ENCODE measurements at regions not wholly inside any gene's neighbourhood (a gene's known extent, or its start where the extent isn't known, plus 50 kb on each side); places are given as distances from the start of the nearest gene placed in this dataset.

DNA sequence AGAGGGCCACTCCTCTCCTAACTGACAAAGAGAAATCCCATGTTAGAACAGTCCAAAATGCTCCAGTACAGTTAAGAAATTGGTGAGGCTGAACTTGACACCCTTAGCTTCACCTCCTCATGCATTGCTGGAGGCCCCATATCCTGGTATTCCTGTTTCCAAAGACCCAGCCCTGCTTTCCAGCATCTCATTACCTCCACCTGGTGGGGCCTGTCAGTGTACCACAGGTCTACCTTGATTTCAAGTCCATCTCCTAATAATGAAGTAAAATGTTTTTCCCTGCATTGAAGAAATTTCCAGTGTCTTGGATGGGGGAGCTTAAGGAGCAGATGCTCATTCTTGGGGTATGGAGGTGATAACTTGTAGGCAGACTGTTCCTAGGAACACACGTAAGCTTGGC, 70.6 kb upstream of the S1PR3 start:
- Histone ChIP-seq H3K4me2 (ENCODE audit: low read length) (no peak overlapping the region), H4K20me1 (ENCODE audit: insufficient read depth, low read length) (no peaks in the 10 kb centered on the region), H3K9ac (ENCODE audit: low read length) (no peak overlapping the region), H3K36me3 (replicated peaks; ENCODE audit: low read depth, low read length) (no peaks in the 10 kb centered on the region), H3K9me3 (ENCODE audit: insufficient read depth, low read length) (peaks cover 28% of the 10 kb centered on the region; the same call in 1 of the 2 replicates), H3K4me1 (ENCODE audit: low read length) (peaks cover 24% of the 10 kb centered on the region), H3K79me2 (ENCODE audit: low read length) (no peaks in the 10 kb centered on the region), H2AFZ (ENCODE audit: low read depth, low read length) (no peak overlapping the region), H3K27me3 (ENCODE audit: low read depth, low read length) (no peaks in the 10 kb centered on the region), H3K27ac (ENCODE audit: low read length) (no peak overlapping the region), H3K4me3 (ENCODE audit: low read length) (no peak overlapping the region)
- TF ChIP-seq, protein P1, sequence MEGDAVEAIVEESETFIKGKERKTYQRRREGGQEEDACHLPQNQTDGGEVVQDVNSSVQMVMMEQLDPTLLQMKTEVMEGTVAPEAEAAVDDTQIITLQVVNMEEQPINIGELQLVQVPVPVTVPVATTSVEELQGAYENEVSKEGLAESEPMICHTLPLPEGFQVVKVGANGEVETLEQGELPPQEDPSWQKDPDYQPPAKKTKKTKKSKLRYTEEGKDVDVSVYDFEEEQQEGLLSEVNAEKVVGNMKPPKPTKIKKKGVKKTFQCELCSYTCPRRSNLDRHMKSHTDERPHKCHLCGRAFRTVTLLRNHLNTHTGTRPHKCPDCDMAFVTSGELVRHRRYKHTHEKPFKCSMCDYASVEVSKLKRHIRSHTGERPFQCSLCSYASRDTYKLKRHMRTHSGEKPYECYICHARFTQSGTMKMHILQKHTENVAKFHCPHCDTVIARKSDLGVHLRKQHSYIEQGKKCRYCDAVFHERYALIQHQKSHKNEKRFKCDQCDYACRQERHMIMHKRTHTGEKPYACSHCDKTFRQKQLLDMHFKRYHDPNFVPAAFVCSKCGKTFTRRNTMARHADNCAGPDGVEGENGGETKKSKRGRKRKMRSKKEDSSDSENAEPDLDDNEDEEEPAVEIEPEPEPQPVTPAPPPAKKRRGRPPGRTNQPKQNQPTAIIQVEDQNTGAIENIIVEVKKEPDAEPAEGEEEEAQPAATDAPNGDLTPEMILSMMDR (IDR thresholded peaks at IDR 0.05; ENCODE audit: low read depth, low read length): no peak
- no peak for TF ChIP-seq EZH2phosphoT487 (IDR thresholded peaks at IDR 0.05; ENCODE audit: low read depth)

DNA sequence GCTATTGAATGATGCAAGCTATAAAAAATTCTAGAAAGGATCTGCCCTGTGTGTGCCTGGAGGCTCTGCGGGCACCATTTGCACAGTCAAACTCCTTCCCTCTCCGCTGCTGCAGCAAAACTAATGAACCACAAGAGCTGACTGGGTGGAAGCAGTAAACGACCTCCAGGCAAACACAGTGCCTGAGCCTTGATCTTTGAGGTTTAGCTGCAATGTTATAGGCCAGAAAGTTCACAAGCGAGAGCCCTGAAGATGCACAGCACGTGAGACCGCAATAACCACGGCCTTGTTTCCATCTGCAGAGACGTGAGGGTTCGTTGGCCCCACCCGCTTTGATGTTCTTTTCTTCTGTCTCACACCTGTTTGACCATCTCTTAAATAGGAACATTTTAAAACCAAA, 69.2 kb upstream of the S1PR3 start:
- TF ChIP-seq EZH2phosphoT487 (IDR thresholded peaks at IDR 0.05; ENCODE audit: low read depth): no peak
- TF ChIP-seq, protein P1 (IDR thresholded peaks at IDR 0.05; ENCODE audit: low read depth, low read length): no peak
- H3K79me2 ChIP-seq (ENCODE audit: low read length): no peaks in the 10 kb centered on the region
- H3K36me3 ChIP-seq (replicated peaks; ENCODE audit: low read depth, low read length): no peaks in the 10 kb centered on the region
- H3K4me2 ChIP-seq (ENCODE audit: low read length): no peak overlapping the region
- H3K27me3 ChIP-seq (ENCODE audit: low read depth, low read length): no peaks in the 10 kb centered on the region; the same call in 1 of the 2 replicates
- H2AFZ ChIP-seq (ENCODE audit: low read depth, low read length): no peak overlapping the region
- H3K4me3 ChIP-seq (ENCODE audit: low read length): no peak overlapping the region
- H3K9ac ChIP-seq (ENCODE audit: low read length): no peak overlapping the region
- no peaks in the 10 kb centered on the region for H4K20me1 ChIP-seq (ENCODE audit: insufficient read depth, low read length)
- H3K4me1 ChIP-seq (ENCODE audit: low read length): peaks cover 13% of the 10 kb centered on the region
- H3K9me3 ChIP-seq (ENCODE audit: insufficient read depth, low read length): peaks cover 28% of the 10 kb centered on the region; the same call in 1 of the 2 replicates
- H3K27ac ChIP-seq (ENCODE audit: low read length): no peak overlapping the region

GRCh38 chr9:88923092-88923491, 68.2 kb upstream of the S1PR3 start:
- Histone ChIP-seq H3K9ac (ENCODE audit: low read length) (no peak overlapping the region), H3K9me3 (ENCODE audit: insufficient read depth, low read length) (peaks cover 22% of the 10 kb centered on the region; the same call in 1 of the 2 replicates), H3K4me2 (ENCODE audit: low read length) (no peak overlapping the region), H3K79me2 (ENCODE audit: low read length) (no peaks in the 10 kb centered on the region), H3K27ac (ENCODE audit: low read length) (no peak overlapping the region), H3K36me3 (replicated peaks; ENCODE audit: low read depth, low read length) (no peaks in the 10 kb centered on the region), H3K4me1 (ENCODE audit: low read length) (peaks cover 17% of the 10 kb centered on the region), H3K4me3 (ENCODE audit: low read length) (no peak overlapping the region), H2AFZ (ENCODE audit: low read depth, low read length) (no peak overlapping the region), H3K27me3 (ENCODE audit: low read depth, low read length) (no peaks in the 10 kb centered on the region; the same call in 1 of the 2 replicates), H4K20me1 (ENCODE audit: insufficient read depth, low read length) (no peaks in the 10 kb centered on the region)
- TF ChIP-seq EZH2phosphoT487 (IDR thresholded peaks at IDR 0.05; ENCODE audit: low read depth): no peak
- TF ChIP-seq, protein P1 (IDR thresholded peaks at IDR 0.05; ENCODE audit: low read depth, low read length): no peak

- H3K79me2 ChIP-seq (ENCODE audit: low read length): no peaks in the 10 kb centered on the region
- H2AFZ ChIP-seq (ENCODE audit: low read depth, low read length): no peak overlapping the region
- H3K4me1 ChIP-seq (ENCODE audit: low read length): peaks cover 17% of the 10 kb centered on the region
- no peaks in the 10 kb centered on the region; the same call in 1 of the 2 replicates for H3K27me3 ChIP-seq (ENCODE audit: low read depth, low read length)
- no peak overlapping the region for H3K4me3 ChIP-seq (ENCODE audit: low read length)
- no peak for TF ChIP-seq EZH2phosphoT487 (IDR thresholded peaks at IDR 0.05; ENCODE audit: low read depth)
- TF ChIP-seq, protein P1 (IDR thresholded peaks at IDR 0.05; ENCODE audit: low read depth, low read length): no peak
- H3K9ac ChIP-seq (ENCODE audit: low read length): no peak overlapping the region
- peaks cover 19% of the 10 kb centered on the region; the same call in 1 of the 2 replicates for H3K9me3 ChIP-seq (ENCODE audit: insufficient read depth, low read length)
- no peak overlapping the region for H3K4me2 ChIP-seq (ENCODE audit: low read length)
- H3K36me3 ChIP-seq (replicated peaks; ENCODE audit: low read depth, low read length): no peaks in the 10 kb centered on the region
- H3K27ac ChIP-seq (ENCODE audit: low read length): no peak overlapping the region
- H4K20me1 ChIP-seq (ENCODE audit: insufficient read depth, low read length): no peaks in the 10 kb centered on the region
Measured at GRCh38 chr9:88923653-88924288, 67.5 kb upstream of the S1PR3 start.
